LNCAP (cell line): ENCODE measurements at regions not wholly inside any gene's neighbourhood (a gene's known extent, or its start where the extent isn't known, plus 50 kb on each side); places are given as distances from the start of the nearest gene placed in this dataset.

ENCODE experiments used
- CTCF ChIP-seq: fragments of 450-650 bp; IDR thresholded peaks from 2 replicates; pipeline ENCODE4 v1.5.1; 2017; ENCODE audit warnings: mild to moderate bottlenecking

GRCh38 chr17:68694791-68695485 is 93.8 kb upstream of the FAM20A start:
- TF ChIP-seq CTCF = no peak

- TF ChIP-seq CTCF = no peak
Measured at GRCh38 chr17:68693896-68694295, 92.7 kb upstream of the FAM20A start.

- TF ChIP-seq CTCF = no peak
Measured at GRCh38 chr17:68693466-68693865, 92.3 kb upstream of the FAM20A start.

GRCh38 chr17:68686108-68686988 is 85.2 kb upstream of the FAM20A start:
- no peak for TF ChIP-seq CTCF

- TF ChIP-seq CTCF = no peak
Measured at GRCh38 chr17:68684949-68685357, 83.8 kb upstream of the FAM20A start.

GRCh38 chr17:68682903-68683302 is 81.7 kb upstream of the FAM20A start:
- no peak for TF ChIP-seq CTCF

- TF ChIP-seq CTCF = no peak
Measured at GRCh38 chr17:68679882-68680281, 78.7 kb upstream of the FAM20A start.
